ENCODE measurements at regions not wholly inside any gene's neighbourhood (a gene's known extent, or its start where the extent isn't known, plus 50 kb on each side); places are given as distances from the start of the nearest gene placed in this dataset.
"Not testable (repeated sequence)": the region's sequence is repeated elsewhere in the genome, so short reads cannot be mapped to it uniquely, and the experiment has no call there.

- H3K4me3 ChIP-seq (ENCODE audit: low read depth, low read length) = no peak overlapping the region
- no peak for TF ChIP-seq CTCF (IDR thresholded peaks at IDR 0.05; ENCODE audit: low read depth, low read length)
Observed at GRCh38 chr18:73355121-73355520, 487.3 kb upstream of the NETO1 start.

GRCh38 chr18:73352546-73352945 lies 484.8 kb upstream of the NETO1 start:
- H3K4me3 ChIP-seq (ENCODE audit: low read depth, low read length) = no peak overlapping the region
- no peak for TF ChIP-seq CTCF (IDR thresholded peaks at IDR 0.05; ENCODE audit: low read depth, low read length)

GRCh38 chr18:73340135-73340977 lies 472.6 kb upstream of the NETO1 start:
- H3K4me3 ChIP-seq (ENCODE audit: low read depth, low read length) = no peak overlapping the region
- TF ChIP-seq CTCF (IDR thresholded peaks at IDR 0.05; ENCODE audit: low read depth, low read length) = no peak

- no peak for TF ChIP-seq CTCF (IDR thresholded peaks at IDR 0.05; ENCODE audit: low read depth, low read length)
- no peak overlapping the region for H3K4me3 ChIP-seq (ENCODE audit: low read depth, low read length)
Observed at GRCh38 chr18:73331212-73331772, 463.5 kb upstream of the NETO1 start.

- H3K4me3 ChIP-seq (ENCODE audit: low read depth, low read length) = not testable (repeated sequence)
Observed at GRCh38 chr18:73330106-73330505, 462.3 kb upstream of the NETO1 start.

GRCh38 chr18:73324187-73324831 lies 456.5 kb upstream of the NETO1 start:
- not testable (repeated sequence) for H3K4me3 ChIP-seq (ENCODE audit: low read depth, low read length)

GRCh38 chr18:73318739-73319479 lies 451.1 kb upstream of the NETO1 start:
- TF ChIP-seq CTCF (IDR thresholded peaks at IDR 0.05; ENCODE audit: low read depth, low read length) = no peak
- no peak overlapping the region for H3K4me3 ChIP-seq (ENCODE audit: low read depth, low read length)

GRCh38 chr18:73316513-73316912 lies 448.7 kb upstream of the NETO1 start:
- TF ChIP-seq CTCF (IDR thresholded peaks at IDR 0.05; ENCODE audit: low read depth, low read length) = no peak
- no peak overlapping the region for H3K4me3 ChIP-seq (ENCODE audit: low read depth, low read length)

Data from WI38 (cell line).